IMR-90 (cell line): ENCODE measurements at regions not wholly inside any gene's neighbourhood (a gene's known extent, or its start where the extent isn't known, plus 50 kb on each side); places are given as distances from the start of the nearest gene placed in this dataset.

ENCODE experiments used
- ATAC-seq: fragments of 200-7000 bp; cut with Tn5 transposase; 2 replicates; pipeline ENCODE4 v1.9.1; 2020; ENCODE audit warnings: low read depth, mild to moderate bottlenecking, moderate library complexity
- BruUV-seq: library from RNA; stranded (reverse); fragments of 400-500 nt; replicated peaks from 2 replicates; lab custom pipeline; 2021; lab: Mats Ljungman, UMichigan
- CTCF ChIA-PET: fragments of 300-600 bp; formaldehyde crosslinking; extraction: SDS; loops from one replicate; lab custom pipeline; 2021; ENCODE audit warnings: antibody characterized with exemption; lab: Yijun Ruan, JAX
- POLR2A ChIA-PET: fragments of 300-600 bp; sonication (Branson Sonifier 250); formaldehyde crosslinking; loops from one replicate; lab custom pipeline; 2022; ENCODE audit warnings: antibody characterized with exemption; ENCODE audit not compliant: unreplicated experiment; lab: Charles Lee
- DNase-seq: peaks from one replicate; pipeline ENCODE4 v3.0.0; 2013
- H2AFZ ChIP-seq: replicated peaks from 2 replicates; pipeline ENCODE3; 2013; ENCODE audit warnings: low read length, mild to moderate bottlenecking; ENCODE audit not compliant: poor library complexity
- H2AK5ac ChIP-seq: 2 replicates; pipeline ENCODE4 v1.6.1; 2013; ENCODE audit warnings: low read depth, low read length, inconsistent platforms
- H2AK9ac ChIP-seq: replicated peaks from 2 replicates; pipeline ENCODE3; 2013; ENCODE audit warnings: mild to moderate bottlenecking, low read depth, low read length, moderate library complexity; ENCODE audit not compliant: poor library complexity
- H2BK120ac ChIP-seq: 2 replicates; pipeline ENCODE4 v1.6.1; 2013; ENCODE audit warnings: low read depth, low read length, inconsistent platforms
- H2BK15ac ChIP-seq: 3 replicates; pipeline ENCODE4 v1.6.1; 2013; ENCODE audit warnings: low read depth, low read length, inconsistent platforms
- H2BK20ac ChIP-seq: 2 replicates; pipeline ENCODE4 v1.6.1; 2013; ENCODE audit warnings: low read depth, mild to moderate bottlenecking, inconsistent platforms, low read length, moderate library complexity
- H2BK5ac ChIP-seq: 2 replicates; pipeline ENCODE4 v1.6.1; 2013; ENCODE audit warnings: mild to moderate bottlenecking, low read depth, low read length, inconsistent platforms; ENCODE audit not compliant: poor library complexity, severe bottlenecking
- H3K14ac ChIP-seq: replicated peaks from 2 replicates; pipeline ENCODE4 v1.6.1; 2013; ENCODE audit warnings: low read depth, low read length, inconsistent platforms
- H3K18ac ChIP-seq: 2 replicates; pipeline ENCODE4 v1.6.1; 2013; ENCODE audit warnings: low read depth, low read length, control low read depth
- H3K23ac ChIP-seq: 2 replicates; pipeline ENCODE4 v1.6.1; 2013; ENCODE audit warnings: low read depth, low read length, inconsistent platforms
- H3K27ac ChIP-seq: 2 replicates; pipeline ENCODE4 v1.5.1; 2013; ENCODE audit warnings: mild to moderate bottlenecking, control low read depth, low read length; ENCODE audit not compliant: insufficient read depth
- H3K27me3 ChIP-seq: 2 replicates; pipeline ENCODE4 v1.6.1; 2013; ENCODE audit warnings: low read length; ENCODE audit not compliant: control insufficient read depth, insufficient read depth
- H3K36me3 ChIP-seq: 2 replicates; pipeline ENCODE4 v1.6.1; 2013; ENCODE audit warnings: low read length, mixed read lengths; ENCODE audit not compliant: control insufficient read depth, insufficient read depth
- H3K4ac ChIP-seq: 2 replicates; pipeline ENCODE4 v1.6.1; 2013; ENCODE audit warnings: low read depth, low read length, inconsistent platforms
- H3K4me1 ChIP-seq: 2 replicates; pipeline ENCODE4 v1.6.1; 2013; ENCODE audit warnings: low read length, mixed read lengths; ENCODE audit not compliant: control insufficient read depth, insufficient read depth
- H3K4me2 ChIP-seq: 2 replicates; pipeline ENCODE4 v1.6.1; 2013; ENCODE audit warnings: low read depth, mild to moderate bottlenecking, control low read depth, low read length, moderate library complexity
- H3K4me3 ChIP-seq: 2 replicates; pipeline ENCODE4 v1.5.1; 2013; ENCODE audit warnings: low read depth, mild to moderate bottlenecking, control low read depth, low read length, moderate library complexity; ENCODE audit not compliant: insufficient read depth
- H3K56ac ChIP-seq: 2 replicates; pipeline ENCODE4 v1.6.1; 2013; ENCODE audit warnings: low read length, inconsistent platforms; ENCODE audit not compliant: insufficient read depth; ENCODE audit errors: extremely low read depth
- H3K79me1 ChIP-seq, 2 experiments: 2 replicates each; pipeline ENCODE4 v1.6.1; 2013; ENCODE audit warnings: low read length in 2 of 2, inconsistent platforms in 1 of 2, low read depth in 1 of 2
- H3K9ac ChIP-seq: 2 replicates; pipeline ENCODE4 v1.6.1; 2013; ENCODE audit warnings: low read depth, low read length, control low read depth
- H3K9me1 ChIP-seq: 2 replicates; pipeline ENCODE4 v1.6.1; 2013; ENCODE audit warnings: low read length, inconsistent platforms; ENCODE audit not compliant: insufficient read depth
- H3K9me3 ChIP-seq: 2 replicates; pipeline ENCODE4 v1.6.1; 2013; ENCODE audit warnings: low read length; ENCODE audit not compliant: control insufficient read depth, insufficient read depth
- H4K20me1 ChIP-seq: 2 replicates; pipeline ENCODE4 v1.6.1; 2013; ENCODE audit warnings: low read length, inconsistent platforms; ENCODE audit not compliant: insufficient read depth
- H4K5ac ChIP-seq: 2 replicates; pipeline ENCODE4 v1.6.1; 2013; ENCODE audit warnings: mild to moderate bottlenecking, low read depth, low read length, control low read depth
- H4K8ac ChIP-seq, 2 experiments: 2 replicates each; pipeline ENCODE4 v1.6.1; 2013; ENCODE audit warnings: low read depth in 2 of 2, low read length in 2 of 2, control low read depth in 1 of 2, inconsistent platforms in 1 of 2
- H4K91ac ChIP-seq: 2 replicates; pipeline ENCODE4 v1.6.1; 2013; ENCODE audit warnings: low read depth, low read length, inconsistent platforms; ENCODE audit not compliant: insufficient read depth
- BHLHE40 ChIP-seq: fragments of 150-350 bp; IDR thresholded peaks from 2 replicates; pipeline ENCODE4 v1.6.1; 2016; ENCODE audit warnings: mild to moderate bottlenecking, low read depth, low read length
- CEBPB ChIP-seq: IDR thresholded peaks from 2 replicates; pipeline ENCODE4 v1.6.1; 2012; ENCODE audit warnings: low read depth, low read length, improper control_type of control experiment
- CHD1 ChIP-seq: IDR thresholded peaks from 2 replicates; pipeline ENCODE4 v1.6.1; 2012; ENCODE audit warnings: low read depth, low read length, improper control_type of control experiment
- CTCF ChIP-seq: conservative IDR thresholded peaks from 2 replicates; pipeline ENCODE4 v1.5.1; 2012; ENCODE audit warnings: mild to moderate bottlenecking, low read depth, low read length, improper control_type of control experiment
- FOS ChIP-seq: fragments of 150-350 bp; IDR thresholded peaks from 2 replicates; pipeline ENCODE4 v1.6.1; 2016; ENCODE audit warnings: low read depth, low read length
- MAFK ChIP-seq: IDR thresholded peaks from 2 replicates; pipeline ENCODE4 v1.6.1; 2012; ENCODE audit warnings: low read depth, low read length, improper control_type of control experiment
- MAZ ChIP-seq: IDR thresholded peaks from 2 replicates; pipeline ENCODE4 v1.6.1; 2012; ENCODE audit warnings: low read depth, mild to moderate bottlenecking, low read length, improper control_type of control experiment, moderate library complexity, borderline replicate concordance
- MXI1 ChIP-seq: IDR thresholded peaks from 2 replicates; pipeline ENCODE4 v1.6.1; 2012; ENCODE audit warnings: low read depth, mild to moderate bottlenecking, low read length, moderate library complexity, borderline replicate concordance
- NFE2L2 ChIP-seq: fragments of 150-350 bp; IDR thresholded peaks from 2 replicates; pipeline ENCODE4 v1.6.1; 2016; ENCODE audit warnings: low read depth, mild to moderate bottlenecking, low read length
- POLR2A ChIP-seq: IDR thresholded peaks from 2 replicates; pipeline ENCODE4 v1.6.1; 2012; ENCODE audit warnings: mild to moderate bottlenecking, low read depth, low read length
- RAD21 ChIP-seq: IDR thresholded peaks from 2 replicates; pipeline ENCODE4 v1.6.1; 2012; ENCODE audit warnings: low read length, improper control_type of control experiment
- RCOR1 ChIP-seq: IDR thresholded peaks from 2 replicates; pipeline ENCODE4 v1.6.1; 2012; ENCODE audit warnings: mild to moderate bottlenecking, low read length, improper control_type of control experiment; ENCODE audit not compliant: insufficient replicate concordance
- RFX5 ChIP-seq: IDR thresholded peaks from 2 replicates; pipeline ENCODE4 v1.8.0; 2012; ENCODE audit warnings: low read depth, mild to moderate bottlenecking, low read length, moderate library complexity
- SMC3 ChIP-seq: fragments of 150-350 bp; IDR thresholded peaks from 2 replicates; pipeline ENCODE4 v1.6.1; 2016; ENCODE audit warnings: low read depth, mild to moderate bottlenecking, antibody characterized with exemption, low read length, moderate library complexity
- USF2 ChIP-seq: fragments of 150-350 bp; IDR thresholded peaks from 2 replicates; pipeline ENCODE4 v1.6.1; 2017; ENCODE audit warnings: mild to moderate bottlenecking, antibody characterized with exemption, low read length, low read depth
- WGBS, 2 experiments: methylation state at CpG; one replicate each; pipeline versions ENCODE4 v1.1.5 to v1.1.7; 2013; ENCODE audit warnings: missing lambda C conversion rate in 2 of 2; ENCODE audit not compliant: insufficient read length in 1 of 2; ENCODE audit errors: extremely low coverage in 2 of 2; 5-methylcytosine and 5-hydroxymethylcytosine counted together
- dilution Hi-C: fragments of 300-500 bp; cut with HindIII; formaldehyde crosslinking; loops from one replicate; pipeline ENCODE4 v1.14.3; 2018; ENCODE audit warnings: low sequenced_read_pairs; ENCODE audit not compliant: unreplicated experiment
- in situ Hi-C: fragments of 300-500 bp; cut with MboI; formaldehyde crosslinking; loops from 3 replicates; pipeline ENCODE4 v1.14.3; 2019; ENCODE audit warnings: low sequenced_read_pairs, inconsistent platforms, mixed read lengths
- intact Hi-C: fragments of 100-400 bp; cut with micrococcal nuclease; formaldehyde crosslinking; loops from 2 replicates; pipeline ENCODE4 v1.10.0; 2022
- TF ChIP-seq, protein P1 (sequence below): fragments of 150-350 bp; IDR thresholded peaks from 2 replicates; pipeline ENCODE4 v1.6.1; 2016; ENCODE audit warnings: low read depth, mild to moderate bottlenecking, low read length, moderate library complexity, borderline replicate concordance

DNA sequence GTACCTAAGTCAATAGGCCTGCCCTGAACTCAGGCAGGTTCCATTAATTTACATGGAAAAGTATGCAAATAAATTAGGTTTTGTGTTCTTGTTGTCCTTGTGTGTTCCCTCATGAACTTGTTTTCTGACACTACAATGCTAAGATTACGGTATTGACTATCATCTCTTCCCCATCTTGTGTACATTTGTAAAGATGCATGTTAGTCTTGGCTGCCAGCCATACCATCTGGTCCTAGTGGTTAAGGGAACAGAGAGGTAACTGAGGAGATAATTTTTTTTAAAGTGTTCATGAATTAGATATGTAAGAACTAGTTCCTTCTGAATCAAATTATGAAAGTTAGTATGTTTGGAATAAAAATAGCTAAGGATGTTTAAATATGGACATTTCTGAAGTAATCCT lies 167.6 kb upstream of the ADAMTS5 start:
- no peaks in the 10 kb centered on the region for H3K9me3 ChIP-seq
- no peak overlapping the region for H3K23ac ChIP-seq
- H2BK20ac ChIP-seq, result no peak overlapping the region
- H3K56ac ChIP-seq, result no peak overlapping the region
- no TSS peak for BruUV-seq
- WGBS, 2 experiments, result no CpG with 5 or more reads among the region's 1 CpG
- no peak overlapping the region for H3K4me3 ChIP-seq
- no peak overlapping the region for H4K91ac ChIP-seq
- ChIA-PET POLR2A (no interaction called here), CTCF (no interaction called here)
- no peak overlapping the region for H2AK5ac ChIP-seq
- H3K36me3 ChIP-seq, result no peaks in the 10 kb centered on the region
- no peak overlapping the region for H4K5ac ChIP-seq
- no peak overlapping the region for H2AK9ac ChIP-seq
- in situ Hi-C loops (no loop called here), dilution Hi-C loops (no loop called here), intact Hi-C loops (no loop called here)
- no peak overlapping the region for H2AFZ ChIP-seq
- H2BK5ac ChIP-seq, result no peak overlapping the region
- no peak overlapping the region for H2BK15ac ChIP-seq
- no peak overlapping the region for H3K27ac ChIP-seq
- ATAC-seq (no peak), DNase-seq (peak; percentile 19)
- peaks cover 4% of the 10 kb centered on the region; the same call in 1 of the 2 replicates for H3K4me1 ChIP-seq
- H4K8ac ChIP-seq, result no peak overlapping the region
- no peaks in the 10 kb centered on the region for H3K27me3 ChIP-seq
- no peak overlapping the region for H3K4me2 ChIP-seq
- no peak overlapping the region for H3K4ac ChIP-seq
- H2BK120ac ChIP-seq, result no peak overlapping the region
- no peaks in the 10 kb centered on the region for H3K79me1 ChIP-seq
- no peaks in the 10 kb centered on the region for H4K20me1 ChIP-seq
- H3K18ac ChIP-seq, result no peak overlapping the region
- no peaks in the 10 kb centered on the region for H3K9me1 ChIP-seq
- TF ChIP-seq MAFK (no peak), MXI1 (no peak), CTCF (no peak), CHD1 (no peak), RAD21 (no peak), POLR2A (no peak), BHLHE40 (no peak), RCOR1 (no peak), FOS (no peak), SMC3 (no peak), CEBPB (no peak), RFX5 (no peak), MAZ (no peak), USF2 (no peak), NFE2L2 (no peak)
- TF ChIP-seq, protein P1, sequence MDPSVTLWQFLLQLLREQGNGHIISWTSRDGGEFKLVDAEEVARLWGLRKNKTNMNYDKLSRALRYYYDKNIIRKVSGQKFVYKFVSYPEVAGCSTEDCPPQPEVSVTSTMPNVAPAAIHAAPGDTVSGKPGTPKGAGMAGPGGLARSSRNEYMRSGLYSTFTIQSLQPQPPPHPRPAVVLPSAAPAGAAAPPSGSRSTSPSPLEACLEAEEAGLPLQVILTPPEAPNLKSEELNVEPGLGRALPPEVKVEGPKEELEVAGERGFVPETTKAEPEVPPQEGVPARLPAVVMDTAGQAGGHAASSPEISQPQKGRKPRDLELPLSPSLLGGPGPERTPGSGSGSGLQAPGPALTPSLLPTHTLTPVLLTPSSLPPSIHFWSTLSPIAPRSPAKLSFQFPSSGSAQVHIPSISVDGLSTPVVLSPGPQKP, result no peak
- H3K9ac ChIP-seq, result no peak overlapping the region
- no peak overlapping the region for H3K14ac ChIP-seq
